Left lung (tissue), 4 donors: ENCODE measurements at regions not wholly inside any gene's neighbourhood (a gene's known extent, or its start where the extent isn't known, plus 50 kb on each side); places are given as distances from the start of the nearest gene placed in this dataset.

Source experiments
- ATAC-seq: fragments of 200-7000 bp; cut with Tn5 transposase; one replicate; pipeline ENCODE4 v1.9.1; 2020; ENCODE audit warnings: moderate library complexity
- DNase-seq, 4 donors: peaks; one replicate each; pipeline ENCODE4 v3.0.0-alpha.2; 2013 to 2020
- H3K27ac ChIP-seq, 2 donors: fragments of 200-600 bp; sonication (generic) in 1 of 2; one replicate each; pipeline versions ENCODE4 v1.5.0 to v1.8.0; 2020 to 2021
- H3K27me3 ChIP-seq, 2 donors: fragments of 200-600 bp; sonication (generic) in 1 of 2; one replicate each; pipeline versions ENCODE4 v1.5.0 to v1.8.0; 2020 to 2021
- H3K36me3 ChIP-seq, 2 donors: fragments of 200-600 bp; sonication (generic) in 1 of 2; one replicate each; pipeline versions ENCODE4 v1.5.0 to v1.8.0; 2020 to 2021
- H3K4me1 ChIP-seq, 2 donors: fragments of 200-600 bp; one replicate each; pipeline ENCODE4 v1.8.0; 2021
- H3K4me3 ChIP-seq, 2 donors: fragments of 200-600 bp; sonication (generic) in 1 of 2; one replicate each; pipeline versions ENCODE4 v1.5.0 to v1.8.0; 2020 to 2021; ENCODE audit warnings: mild to moderate bottlenecking in 1 of 2
- H3K9me3 ChIP-seq, 2 donors: fragments of 200-600 bp; sonication (generic) in 1 of 2; one replicate each; pipeline versions ENCODE4 v1.5.0 to v1.8.0; 2020 to 2021
- CTCF ChIP-seq, 2 donors: fragments of 200-600 bp; sonication (generic) in 1 of 2; IDR thresholded peaks; one replicate each; pipeline versions ENCODE4 v1.5.0 to v1.8.0; 2021; ENCODE audit warnings: antibody characterized with exemption in 2 of 2
- intact Hi-C, 2 donors: fragments of 100-400 bp; cut with DNase I; formaldehyde crosslinking; loops; one replicate each; pipeline versions ENCODE4 v1.11.2 to v1.14.2; 2022
- donor health status: DM: no; HTN: yes; CAD: no.
- donor health status: DM: no; HTN: no; CAD: no.

- DNase-seq: no peak
- TF ChIP-seq CTCF (IDR thresholded peaks at IDR 0.05): no peak
- H3K27me3 ChIP-seq: no peaks in the 10 kb centered on the region
- H3K27ac ChIP-seq: no peak overlapping the region
- no peaks in the 10 kb centered on the region for H3K9me3 ChIP-seq
- ATAC-seq: no peak
- H3K36me3 ChIP-seq: no peaks in the 10 kb centered on the region
- no peak overlapping the region for H3K4me3 ChIP-seq
- intact Hi-C loops: no loop called here
- H3K4me1 ChIP-seq: no peaks in the 10 kb centered on the region
Measured at GRCh38 chr6:90803956-90804355, 217.1 kb upstream of the MAP3K7 start.

GRCh38 chr6:90795078-90795477, 208.2 kb upstream of the MAP3K7 start:
- H3K27me3 ChIP-seq: no peaks in the 10 kb centered on the region
- intact Hi-C loops: no loop called here
- H3K4me3 ChIP-seq: no peak overlapping the region
- no peak for TF ChIP-seq CTCF (IDR thresholded peaks at IDR 0.05)
- ATAC-seq (no peak), DNase-seq (no peak)
- no peaks in the 10 kb centered on the region for H3K36me3 ChIP-seq
- H3K4me1 ChIP-seq: no peaks in the 10 kb centered on the region
- H3K27ac ChIP-seq: no peak overlapping the region
- H3K9me3 ChIP-seq: no peaks in the 10 kb centered on the region

GRCh38 chr6:90793771-90794170, 206.9 kb upstream of the MAP3K7 start:
- Histone ChIP-seq H3K4me1 (no peaks in the 10 kb centered on the region), H3K4me3 (no peak overlapping the region), H3K27ac (no peak overlapping the region), H3K9me3 (no peaks in the 10 kb centered on the region), H3K27me3 (no peaks in the 10 kb centered on the region), H3K36me3 (no peaks in the 10 kb centered on the region)
- intact Hi-C loops: no loop called here
- ATAC-seq (no peak), DNase-seq (no peak)
- TF ChIP-seq CTCF (IDR thresholded peaks at IDR 0.05): no peak

- no peak for DNase-seq
- no peaks in the 10 kb centered on the region for H3K36me3 ChIP-seq
- intact Hi-C loops: no loop called here
- no peak for ATAC-seq
- no peak overlapping the region for H3K27ac ChIP-seq
- no peak for TF ChIP-seq CTCF (IDR thresholded peaks at IDR 0.05)
- no peaks in the 10 kb centered on the region for H3K9me3 ChIP-seq
- no peaks in the 10 kb centered on the region for H3K27me3 ChIP-seq
- H3K4me1 ChIP-seq: no peaks in the 10 kb centered on the region
- no peak overlapping the region for H3K4me3 ChIP-seq
Measured at GRCh38 chr6:90790696-90791095, 203.8 kb upstream of the MAP3K7 start.

- H3K27ac ChIP-seq: no peak overlapping the region
- no peaks in the 10 kb centered on the region for H3K27me3 ChIP-seq
- intact Hi-C loops: no loop called here
- TF ChIP-seq CTCF (IDR thresholded peaks at IDR 0.05): no peak
- H3K4me1 ChIP-seq: no peaks in the 10 kb centered on the region
- no peak for ATAC-seq
- no peak overlapping the region for H3K4me3 ChIP-seq
- H3K9me3 ChIP-seq: no peaks in the 10 kb centered on the region
- no peak for DNase-seq
- no peaks in the 10 kb centered on the region for H3K36me3 ChIP-seq
Measured at GRCh38 chr6:90790058-90790457, 203.2 kb upstream of the MAP3K7 start.
